Globus pallidus (tissue), 1 donor: ENCODE measurements at regions not wholly inside any gene's neighbourhood (a gene's known extent, or its start where the extent isn't known, plus 50 kb on each side); places are given as distances from the start of the nearest gene placed in this dataset.

Experiments used
- DNase-seq: peaks from one replicate; pipeline ENCODE4 v3.0.0-alpha.2; 2015; ENCODE audit warnings: low spot score

DNA sequence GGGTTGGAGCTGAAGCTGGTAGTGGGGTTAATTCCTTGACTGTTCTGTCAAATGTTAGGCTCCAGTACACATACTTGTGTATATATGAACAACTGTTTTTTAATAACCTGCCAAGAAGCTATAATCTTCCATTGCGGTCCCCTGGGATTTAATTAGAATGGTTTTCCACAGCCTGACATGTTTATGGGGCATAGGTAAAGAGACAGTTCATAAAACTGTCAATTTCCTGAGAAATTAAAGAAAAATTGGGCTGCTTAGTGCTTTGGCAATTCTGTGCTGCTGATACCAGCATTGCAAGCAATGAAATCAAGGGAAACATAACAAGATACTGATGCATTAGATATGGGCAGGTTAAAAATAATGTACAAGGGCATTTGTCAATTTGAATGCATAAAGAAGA, 314.1 kb upstream of the SLC35B3 start:
- DNase-seq, result no peak

DNA sequence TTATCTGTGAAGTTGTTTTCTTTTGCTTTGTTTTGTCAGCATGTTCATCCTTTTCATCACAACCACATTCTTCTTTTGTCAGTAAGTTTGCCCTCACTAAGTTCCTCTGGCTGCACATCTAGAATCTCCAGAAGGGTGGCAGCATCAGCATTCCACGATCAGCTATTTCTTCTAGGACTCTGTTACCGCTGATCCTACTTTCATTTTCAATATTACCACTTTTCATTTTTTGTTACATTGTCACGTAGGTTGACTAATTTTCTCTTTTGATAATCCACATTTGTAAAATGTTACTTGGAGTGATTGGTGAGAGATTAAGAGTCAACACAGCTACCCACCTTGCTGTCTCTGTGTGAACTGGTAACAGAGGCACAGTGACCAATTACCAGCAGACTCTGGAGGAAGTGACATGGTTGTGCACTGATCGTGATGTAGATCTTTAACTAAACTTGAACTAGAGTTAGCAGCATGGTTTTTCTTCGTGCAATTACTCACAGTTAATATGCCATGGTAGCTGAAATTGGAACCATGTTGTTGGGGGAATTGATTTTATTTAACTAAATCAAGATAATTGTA, 307.9 kb upstream of the SLC35B3 start:
- DNase-seq, result no peak

DNA sequence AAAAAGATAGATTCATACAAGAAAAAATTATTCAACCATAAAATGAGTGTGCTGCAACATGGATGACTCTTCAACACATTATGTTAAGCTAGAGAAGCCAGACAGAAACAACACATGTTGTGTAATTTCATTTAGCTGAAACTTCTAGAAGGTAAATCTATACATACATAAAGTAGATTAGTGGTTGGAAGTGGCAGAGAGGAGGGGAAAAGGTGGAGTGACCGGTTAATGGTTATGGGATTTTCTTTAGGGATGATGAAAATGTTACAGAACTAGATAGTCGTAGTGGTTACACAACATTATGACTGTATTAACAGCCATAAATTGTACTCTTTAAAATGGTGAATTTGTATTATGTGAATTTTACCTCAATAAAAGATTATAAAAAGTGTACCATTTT, 304.1 kb upstream of the SLC35B3 start:
- DNase-seq, result no peak

DNA sequence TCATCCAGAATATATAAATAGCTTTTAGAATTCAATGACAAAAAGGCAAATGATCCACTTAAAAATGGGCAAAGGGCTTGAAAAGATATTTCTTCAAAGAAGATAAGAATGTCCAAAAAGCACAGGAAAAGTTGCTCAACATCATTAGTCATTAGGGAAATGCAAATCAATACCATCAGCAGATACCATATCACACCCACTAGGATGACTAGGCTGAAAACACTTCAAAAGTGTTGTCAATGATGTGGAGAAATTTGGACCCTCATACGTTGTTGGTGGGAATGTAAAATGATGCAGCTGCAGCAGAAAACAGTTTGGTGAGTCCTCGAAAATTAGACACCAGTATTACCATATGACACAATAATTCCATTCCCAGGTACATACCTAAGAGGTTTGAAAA, 303.6 kb upstream of the SLC35B3 start:
- DNase-seq, result no peak

DNA sequence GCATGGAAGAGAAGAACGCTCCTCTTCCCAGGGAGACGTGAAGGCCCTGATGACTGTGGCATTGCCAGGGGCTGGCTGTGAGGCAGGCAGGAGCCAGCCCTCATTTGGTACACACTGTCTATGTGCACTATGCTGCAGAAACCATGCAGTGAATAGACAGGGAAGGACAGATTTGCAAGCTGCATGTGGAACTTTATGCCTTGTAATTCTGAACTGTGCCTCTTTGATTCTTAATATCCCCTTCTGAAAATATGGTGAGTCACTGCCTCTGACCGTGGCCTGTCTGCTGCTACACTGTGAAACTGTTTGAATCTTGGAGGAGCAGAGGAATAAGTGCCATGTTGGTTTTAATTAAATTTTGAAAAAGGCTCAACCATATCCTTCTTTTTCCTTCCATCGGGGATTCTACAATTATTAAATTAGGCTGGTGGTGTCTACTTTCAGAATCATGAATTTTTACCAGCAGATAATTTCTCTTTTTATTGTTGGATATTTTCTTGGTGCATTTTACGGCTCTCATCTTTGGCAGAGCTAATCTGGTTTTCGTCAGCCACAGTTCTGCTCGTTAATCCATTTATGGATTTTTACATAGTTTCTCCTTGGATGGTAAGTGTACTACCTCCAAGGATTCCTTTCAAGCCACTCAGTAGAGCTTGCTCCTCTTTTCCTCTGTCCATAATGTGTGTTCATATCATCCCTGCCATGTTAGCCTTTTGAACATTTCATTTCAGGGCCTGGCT, 301.0 kb upstream of the SLC35B3 start:
- DNase-seq, result no peak

DNA sequence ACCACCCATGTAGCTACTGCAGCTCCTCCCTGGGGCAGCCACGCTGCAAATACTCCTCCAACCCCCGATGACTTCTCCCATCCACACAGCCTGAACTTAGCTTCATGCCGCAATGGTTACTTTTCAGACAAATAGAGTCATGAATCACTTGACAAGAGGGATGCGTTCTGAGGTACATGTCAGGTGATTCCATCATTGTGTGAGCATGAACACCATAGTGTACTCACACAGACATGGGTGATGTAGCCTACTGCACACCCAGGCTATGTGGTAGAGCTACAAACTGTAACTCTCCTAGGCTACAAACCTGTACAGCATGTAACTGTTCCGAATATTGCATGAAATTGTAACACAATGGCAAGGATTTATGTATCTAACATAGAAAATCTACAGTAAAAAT, 298.5 kb upstream of the SLC35B3 start:
- no peak for DNase-seq

DNA sequence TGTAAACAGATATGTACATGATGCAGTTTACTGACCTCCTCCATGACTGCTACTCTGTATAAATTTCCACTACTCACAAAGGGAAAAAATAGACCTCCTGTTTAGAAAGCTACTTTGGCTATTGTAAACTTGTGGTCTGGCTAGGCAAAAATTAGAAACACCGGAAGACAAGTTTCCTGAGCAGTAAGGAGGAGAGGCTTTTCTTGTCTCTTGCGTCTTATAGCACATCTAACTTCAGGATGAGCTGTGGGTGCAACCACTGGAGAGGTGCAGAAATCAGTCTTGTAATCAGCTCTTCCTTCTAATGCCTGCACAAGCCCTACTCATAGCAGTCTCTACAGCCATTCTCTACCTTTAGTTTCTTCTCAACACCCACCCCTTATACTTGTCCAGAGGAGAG, 296.5 kb upstream of the SLC35B3 start:
- no peak for DNase-seq

DNA sequence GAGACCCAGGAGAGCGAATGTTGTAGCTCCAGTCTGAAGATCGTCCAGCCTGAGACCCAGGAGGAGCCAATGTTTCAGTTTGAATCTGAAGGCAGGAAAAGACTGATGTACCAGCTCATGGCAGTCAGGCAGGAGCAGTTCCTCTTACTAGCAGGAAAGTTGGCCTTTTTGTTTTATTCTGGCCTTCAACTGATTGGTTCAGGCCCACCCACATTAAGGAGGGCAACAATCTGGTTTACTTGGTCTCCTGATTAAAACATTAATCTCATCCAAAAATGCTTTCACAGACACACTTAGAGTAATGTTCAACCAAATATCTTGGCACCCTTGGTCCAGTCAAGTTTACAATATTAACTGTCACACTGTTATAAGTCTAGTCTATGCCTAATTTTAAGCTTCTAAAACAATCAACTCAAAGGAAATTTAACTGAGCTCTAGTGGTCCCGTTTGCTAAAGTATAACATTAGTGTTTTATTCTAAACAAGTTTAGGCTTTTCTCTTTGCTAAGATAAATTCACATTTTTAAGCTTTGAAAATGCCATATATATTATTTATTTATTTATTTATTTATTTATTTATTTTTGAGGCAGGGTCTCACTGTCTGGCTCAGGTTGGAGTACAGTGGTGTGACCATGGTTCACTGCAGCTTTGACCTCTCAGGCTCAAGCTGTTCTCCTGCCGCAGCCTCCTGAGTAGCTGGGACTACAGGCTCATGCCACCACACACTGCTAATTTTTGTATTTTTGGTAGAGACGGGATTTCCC, 275.5 kb upstream of the SLC35B3 start:
- DNase-seq, result no peak

DNA sequence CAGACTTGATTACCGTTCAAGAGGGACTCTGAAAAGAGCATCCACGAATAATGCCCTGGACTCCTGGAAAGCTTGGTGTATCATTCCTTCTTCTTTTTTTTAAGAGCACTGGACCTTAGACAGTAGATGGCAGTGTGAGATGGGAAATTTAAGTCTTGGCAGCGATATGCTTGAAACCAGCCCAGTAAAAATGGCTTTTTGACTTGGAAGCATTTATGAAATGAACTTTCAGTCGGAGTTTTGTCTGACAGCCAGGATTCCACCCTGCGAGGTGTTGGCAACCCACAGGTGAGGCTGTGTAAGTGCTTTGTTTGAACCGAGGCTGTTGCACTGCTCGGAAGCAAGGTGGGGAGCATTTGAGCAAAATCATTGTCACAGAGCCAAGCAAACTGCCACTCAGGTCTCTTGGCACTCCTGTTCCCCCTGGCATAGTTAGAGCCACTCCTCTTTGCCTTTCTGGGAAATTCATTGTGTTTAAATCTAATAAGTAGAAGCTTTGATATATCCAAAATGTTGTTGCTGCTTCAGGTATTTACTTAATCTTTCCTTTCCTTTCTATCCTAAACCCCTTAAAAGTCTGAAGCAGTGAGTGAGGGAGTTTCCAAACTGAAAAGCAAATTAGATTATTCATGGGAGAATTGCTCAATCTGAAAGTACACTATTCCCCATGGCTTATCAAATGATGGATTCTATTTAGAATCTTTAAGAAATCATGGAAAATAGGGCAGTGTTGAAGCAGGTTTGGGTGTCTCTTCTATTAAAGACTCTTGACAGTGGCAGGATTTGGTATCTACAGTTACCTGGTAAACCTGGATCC, 272.8 kb upstream of the SLC35B3 start:
- peak; percentile 11 for DNase-seq

DNA sequence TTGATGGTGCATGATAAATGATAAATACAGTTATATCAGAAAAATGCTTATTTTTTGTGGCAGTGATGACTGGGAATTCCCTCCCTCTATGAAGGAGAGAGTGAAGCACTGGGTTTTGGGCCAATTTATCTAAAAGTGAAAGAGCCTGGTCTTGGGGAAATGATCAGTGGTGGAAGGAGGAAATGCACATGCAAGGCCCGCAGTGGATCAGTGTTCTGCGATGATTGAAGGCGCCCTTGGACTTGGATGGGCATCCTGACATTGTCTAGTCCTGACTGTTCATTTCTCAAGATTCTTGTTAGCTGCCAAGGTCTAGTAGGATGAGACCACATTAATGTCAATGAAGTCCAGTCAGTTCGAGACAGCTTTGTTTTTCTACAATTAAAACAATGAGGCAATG, 272.0 kb upstream of the SLC35B3 start:
- no peak for DNase-seq

DNA sequence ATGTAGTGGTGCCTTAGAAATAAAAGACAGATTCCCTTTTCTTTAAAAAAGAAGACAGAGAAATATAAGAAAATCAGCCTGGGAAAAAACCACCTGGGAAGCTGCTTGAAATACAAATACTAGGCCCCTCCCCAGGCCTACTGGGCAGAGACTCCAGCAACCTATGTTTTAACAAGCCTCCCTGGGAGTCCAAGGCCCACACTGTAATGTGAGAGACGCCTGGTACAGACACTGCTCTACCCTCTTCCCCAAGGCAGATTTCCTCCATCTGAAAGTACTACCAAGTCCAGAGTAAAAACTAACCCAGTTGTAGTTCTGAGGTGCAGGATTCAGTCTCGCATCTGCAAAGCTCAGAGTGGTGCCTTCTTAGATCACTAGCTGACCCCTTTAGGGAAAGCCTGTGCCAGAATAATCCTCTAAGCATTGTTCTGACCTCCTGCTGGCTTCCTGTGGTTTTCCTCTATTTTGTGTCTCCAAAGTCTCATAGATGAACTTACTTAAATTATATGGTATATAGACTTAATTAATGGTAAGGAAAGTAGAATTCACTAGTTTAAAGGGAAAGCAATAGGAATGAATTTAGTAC, 270.2 kb upstream of the SLC35B3 start:
- no peak for DNase-seq

DNA sequence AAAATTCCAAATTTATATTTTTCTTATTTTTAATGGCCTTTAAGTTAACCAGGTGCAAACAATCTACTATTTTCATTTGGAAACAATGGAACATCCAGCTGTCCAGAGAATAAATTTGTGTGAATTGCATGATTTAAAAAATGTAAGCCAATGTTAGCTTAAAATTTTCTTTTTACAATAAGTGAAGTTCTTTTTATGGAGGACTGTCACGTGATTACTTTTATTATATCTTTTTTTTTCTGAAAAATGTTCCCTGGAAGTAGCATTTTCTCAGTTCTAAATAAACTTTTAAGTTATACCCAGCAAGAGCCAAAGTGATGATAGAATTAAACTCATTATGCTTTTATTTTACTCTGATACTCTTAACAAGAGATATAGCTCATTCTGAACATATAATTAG, 267.7 kb upstream of the SLC35B3 start:
- DNase-seq, result no peak

DNA sequence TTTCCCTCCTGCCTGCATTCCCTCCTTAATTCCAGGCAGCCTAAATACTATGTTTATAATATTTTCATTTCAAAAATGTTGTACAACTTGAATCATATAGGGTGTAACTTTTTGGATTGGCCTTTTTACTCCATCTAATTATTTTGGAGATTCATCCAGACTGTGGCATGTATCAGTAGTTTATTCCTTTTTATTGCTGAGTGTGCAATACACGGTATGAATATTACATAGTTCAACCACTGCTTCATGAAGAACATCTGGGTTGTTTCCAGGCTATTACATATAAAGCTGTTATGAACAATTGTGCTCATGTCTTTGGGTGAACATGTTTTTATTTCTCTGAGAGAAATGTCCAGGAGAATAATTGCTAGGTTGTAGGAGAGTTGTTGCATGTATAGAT, 253.5 kb upstream of the SLC35B3 start:
- no peak for DNase-seq

DNA sequence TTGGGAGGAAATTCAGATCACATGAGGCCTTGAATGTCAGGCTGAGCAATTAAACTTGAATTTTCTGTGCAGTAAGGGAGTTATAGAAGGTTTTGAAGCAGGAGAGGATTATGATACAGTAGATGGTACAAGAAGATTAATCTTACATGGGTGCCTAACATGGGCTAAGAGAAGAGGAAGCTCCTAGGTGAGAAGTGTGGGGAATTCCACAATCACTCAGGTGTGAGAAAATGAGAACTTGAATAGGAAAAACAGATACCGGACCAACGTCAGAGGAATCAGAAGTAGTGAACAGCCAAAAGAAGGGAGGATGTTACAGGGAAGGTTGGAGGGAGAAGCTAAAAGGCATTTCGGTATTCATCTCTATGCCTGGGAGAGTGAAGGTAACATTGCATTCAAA, 250.7 kb upstream of the SLC35B3 start:
- no peak for DNase-seq

DNA sequence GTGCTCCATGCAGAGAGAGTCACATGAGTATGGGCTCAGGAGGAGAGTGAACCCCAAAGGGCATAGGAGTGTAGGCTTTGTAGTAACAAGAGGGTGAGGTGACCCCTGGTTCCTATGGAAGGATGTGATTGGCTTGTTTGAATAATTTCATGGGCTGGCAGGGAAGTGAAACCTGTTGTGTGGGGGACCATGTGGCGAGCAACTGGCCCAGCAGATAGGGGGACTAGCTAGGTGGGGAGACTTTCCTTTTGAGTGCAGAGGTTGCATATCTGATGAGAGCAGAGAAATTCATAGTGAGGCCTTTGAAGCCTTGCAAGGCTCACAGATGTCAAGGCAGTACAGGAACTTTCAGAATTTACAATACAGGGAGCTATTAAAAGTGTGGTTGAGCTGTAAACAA, 247.9 kb upstream of the SLC35B3 start:
- no peak for DNase-seq

DNA sequence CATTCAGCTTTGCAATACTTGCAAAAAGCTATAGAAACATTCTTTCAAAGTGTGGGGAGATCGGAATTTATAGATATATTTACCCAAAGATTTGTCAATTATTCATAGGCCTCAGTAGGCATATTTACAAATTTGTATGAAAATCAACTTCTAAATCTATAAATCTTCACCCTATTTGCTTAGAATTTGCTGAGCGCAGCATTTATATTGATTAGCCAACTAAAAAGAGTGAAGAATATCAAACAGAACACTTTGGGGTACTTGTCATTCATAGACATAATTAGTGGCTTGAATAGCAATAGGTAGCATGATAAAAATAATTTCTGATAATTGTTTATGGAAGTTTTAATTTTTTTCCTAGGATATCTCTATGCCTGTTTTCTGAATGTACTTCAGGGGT, 244.5 kb upstream of the SLC35B3 start:
- DNase-seq, result no peak

DNA sequence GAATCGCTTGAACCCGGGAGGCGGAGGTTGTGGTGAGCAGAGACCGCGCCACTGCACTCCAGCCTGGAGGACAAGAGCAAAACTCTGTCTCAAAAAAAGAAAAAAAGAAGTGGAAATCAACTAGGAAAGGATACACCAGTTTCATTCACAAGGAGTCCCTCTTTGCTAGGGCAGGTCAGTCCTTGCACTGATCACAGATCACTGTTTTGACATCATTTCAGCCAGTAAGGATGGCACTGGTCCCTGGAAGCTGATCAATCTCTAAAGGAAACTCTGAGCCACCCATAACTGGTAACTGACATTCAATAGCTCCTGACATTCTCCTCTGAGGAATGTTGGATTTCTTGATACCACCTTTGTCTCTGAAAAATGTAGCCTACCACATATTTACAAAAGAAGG, 243.1 kb upstream of the SLC35B3 start:
- no peak for DNase-seq

DNA sequence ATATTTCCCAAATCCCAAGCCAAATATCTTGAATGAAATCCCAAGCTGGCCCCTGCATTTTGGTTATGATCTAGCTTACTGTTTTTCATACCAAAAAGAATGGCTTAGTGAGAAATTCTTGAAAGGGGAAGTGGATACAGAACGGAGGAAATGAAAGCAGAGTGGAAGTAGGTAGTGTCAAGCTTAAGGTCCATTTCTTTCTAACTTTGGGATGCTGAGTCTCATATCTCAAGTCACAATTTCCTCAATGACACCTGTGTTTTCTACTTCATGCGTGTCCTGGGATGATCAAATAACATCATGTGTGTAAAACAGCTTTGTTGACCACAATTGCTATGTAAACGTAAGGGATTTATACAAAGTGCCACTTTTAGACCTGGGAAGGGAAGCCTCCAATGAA, 238.8 kb upstream of the SLC35B3 start:
- no peak for DNase-seq

DNA sequence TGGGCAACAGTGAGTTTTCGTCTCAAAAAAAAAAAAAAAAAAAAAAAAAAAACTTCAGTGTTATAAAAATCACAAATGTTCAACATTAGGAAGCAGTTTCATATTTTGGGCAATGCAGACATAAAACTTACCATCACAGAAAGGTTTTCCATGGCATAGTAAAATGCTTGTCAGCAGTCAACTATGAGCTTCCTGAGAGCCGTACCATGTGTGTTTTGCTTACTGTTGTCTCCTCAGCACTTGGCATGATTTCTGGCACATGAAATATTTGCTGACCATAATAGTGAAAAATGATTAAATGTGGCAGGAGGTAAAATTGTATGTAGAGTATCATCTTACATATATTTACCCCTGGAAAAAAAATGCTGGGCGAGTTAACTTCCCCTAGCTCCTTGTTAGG, 237.5 kb upstream of the SLC35B3 start:
- DNase-seq, result no peak

DNA sequence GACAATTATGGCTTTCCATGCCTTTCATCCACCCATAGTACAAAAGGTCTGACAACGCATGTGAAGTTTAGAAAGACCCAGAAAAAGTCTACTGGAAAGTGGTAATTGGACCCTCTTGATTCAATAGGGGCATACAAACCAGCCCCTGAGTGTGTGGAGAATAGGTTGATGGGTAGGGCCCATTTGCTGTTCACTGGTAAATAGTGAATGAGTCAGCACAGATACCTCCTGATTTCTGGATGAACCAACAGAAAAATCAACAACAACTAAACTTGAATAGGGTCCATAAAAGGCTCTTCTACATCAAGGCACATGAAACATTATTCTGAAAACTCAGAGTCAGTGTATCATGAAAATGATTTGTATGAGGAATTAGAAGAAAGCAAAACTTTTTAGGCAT, 235.4 kb upstream of the SLC35B3 start:
- no peak for DNase-seq

DNA sequence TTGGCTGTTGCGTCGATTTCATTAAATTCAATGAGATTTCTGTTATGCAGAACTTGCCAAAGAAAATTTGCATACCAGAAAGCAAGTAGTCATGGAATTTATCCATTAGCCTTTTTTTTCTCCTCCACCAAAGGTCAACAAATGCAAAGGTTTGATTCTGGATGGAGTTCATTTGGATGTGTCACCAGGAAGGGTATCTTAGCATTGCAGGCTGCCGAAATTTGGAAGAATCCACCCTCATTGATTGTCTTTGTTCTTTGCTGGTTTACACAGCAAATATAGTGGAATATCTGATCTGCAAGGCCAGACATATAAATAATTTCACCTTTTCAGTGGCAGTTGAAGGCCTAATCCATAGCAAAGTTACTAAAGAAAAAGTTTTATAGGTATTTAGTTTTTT, 229.4 kb upstream of the SLC35B3 start:
- DNase-seq, result no peak

DNA sequence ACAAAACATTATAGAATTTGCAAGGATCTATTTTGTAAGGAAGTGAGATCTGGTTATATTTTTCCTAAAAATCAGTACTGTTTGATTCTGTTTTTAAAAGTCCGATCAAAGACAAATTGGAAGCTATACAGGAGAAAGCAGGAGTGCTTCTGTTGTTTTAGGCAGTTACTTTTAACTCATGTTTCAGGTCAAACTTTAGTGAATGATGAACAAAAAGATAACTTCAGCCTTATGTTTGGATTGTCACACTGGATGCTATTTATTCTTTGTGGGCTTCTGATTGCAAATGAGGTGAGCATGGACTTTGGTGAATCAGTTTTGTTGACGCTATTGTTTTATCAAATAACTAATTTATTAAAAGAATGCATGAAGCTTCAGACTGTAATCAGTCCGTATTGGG, 228.7 kb upstream of the SLC35B3 start:
- DNase-seq, result no peak
